ENCODE measurements at regions not wholly inside any gene's neighbourhood (a gene's known extent, or its start where the extent isn't known, plus 50 kb on each side); places are given as distances from the start of the nearest gene placed in this dataset.

DNA sequence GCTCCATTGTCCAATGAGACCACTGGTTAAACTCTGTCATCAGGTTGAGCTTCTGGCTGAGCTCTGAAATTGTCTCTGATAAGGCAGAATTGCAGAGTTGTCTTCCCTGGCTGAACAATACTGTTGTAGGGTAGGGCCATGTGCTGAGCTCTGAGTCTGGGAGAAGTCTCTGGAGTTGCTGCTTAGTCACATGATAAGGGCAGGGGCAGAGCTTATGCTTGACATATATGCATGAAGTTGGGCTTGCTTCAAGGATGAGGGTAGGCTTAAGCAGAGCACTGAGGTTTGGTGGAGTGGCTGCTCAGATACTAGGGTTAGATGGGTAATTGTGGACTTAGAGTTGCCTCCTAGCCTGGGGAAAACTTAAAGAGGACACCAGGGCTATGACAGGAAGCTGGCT, 946.3 kb upstream of the MIR17HG start:
- Histone ChIP-seq H3K4me2 (ENCODE audit: low read depth, low read length, poor library complexity, severe bottlenecking) (no peak overlapping the region), H3K36me3 (ENCODE audit: insufficient read depth, low read length) (no peaks in the 10 kb centered on the region), H3K4me1 (ENCODE audit: low read length) (no peaks in the 10 kb centered on the region), H3K27ac (ENCODE audit: low read length) (no peak overlapping the region), H3K9me2 (replicated peaks; ENCODE audit: insufficient read depth, low read length) (no peaks in the 10 kb centered on the region), H3K79me2 (ENCODE audit: low read length) (no peaks in the 10 kb centered on the region), H3K4me3 (ENCODE audit: low read length) (no peak overlapping the region), H4K20me1 (ENCODE audit: insufficient read depth, low read depth, low read length) (no peaks in the 10 kb centered on the region), H3K9ac (ENCODE audit: low read length) (no peak overlapping the region), H3K27me3 (ENCODE audit: low read length) (no peaks in the 10 kb centered on the region), H2AFZ (ENCODE audit: low read length) (no peak overlapping the region), H3K9me3 (ENCODE audit: low read length) (no peaks in the 10 kb centered on the region)
- no peak for DNase-seq

DNA sequence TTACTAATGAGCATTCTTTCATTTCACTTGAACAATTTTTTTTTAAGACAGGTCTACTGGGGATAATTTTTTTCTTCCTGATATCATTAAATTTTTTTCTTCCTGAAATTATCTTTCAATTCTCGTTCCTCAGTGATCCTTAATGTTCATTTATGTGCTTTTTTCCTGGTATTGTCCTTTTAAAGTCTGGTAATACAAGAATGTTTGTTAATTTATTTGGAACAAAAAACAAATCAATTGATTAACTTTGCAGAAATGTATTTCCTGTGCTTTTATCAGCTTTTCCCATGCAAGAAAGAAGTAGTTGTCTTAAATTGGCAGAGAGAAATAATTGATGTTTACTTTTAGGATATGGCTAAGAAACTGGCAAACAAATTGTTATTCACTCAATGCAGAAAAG, 945.4 kb upstream of the MIR17HG start:
- H2AFZ ChIP-seq (ENCODE audit: low read length), result no peak overlapping the region
- no peaks in the 10 kb centered on the region for H4K20me1 ChIP-seq (ENCODE audit: insufficient read depth, low read depth, low read length)
- H3K9me2 ChIP-seq (replicated peaks; ENCODE audit: insufficient read depth, low read length), result no peaks in the 10 kb centered on the region
- DNase-seq, result no peak
- H3K9me3 ChIP-seq (ENCODE audit: low read length), result no peaks in the 10 kb centered on the region
- H3K4me3 ChIP-seq (ENCODE audit: low read length), result no peak overlapping the region
- no peak overlapping the region for H3K4me2 ChIP-seq (ENCODE audit: low read depth, low read length, poor library complexity, severe bottlenecking)
- H3K9ac ChIP-seq (ENCODE audit: low read length), result no peak overlapping the region
- no peak overlapping the region for H3K27ac ChIP-seq (ENCODE audit: low read length)
- H3K27me3 ChIP-seq (ENCODE audit: low read length), result no peaks in the 10 kb centered on the region
- H3K4me1 ChIP-seq (ENCODE audit: low read length), result no peaks in the 10 kb centered on the region
- H3K36me3 ChIP-seq (ENCODE audit: insufficient read depth, low read length), result no peaks in the 10 kb centered on the region
- H3K79me2 ChIP-seq (ENCODE audit: low read length), result no peaks in the 10 kb centered on the region

DNA sequence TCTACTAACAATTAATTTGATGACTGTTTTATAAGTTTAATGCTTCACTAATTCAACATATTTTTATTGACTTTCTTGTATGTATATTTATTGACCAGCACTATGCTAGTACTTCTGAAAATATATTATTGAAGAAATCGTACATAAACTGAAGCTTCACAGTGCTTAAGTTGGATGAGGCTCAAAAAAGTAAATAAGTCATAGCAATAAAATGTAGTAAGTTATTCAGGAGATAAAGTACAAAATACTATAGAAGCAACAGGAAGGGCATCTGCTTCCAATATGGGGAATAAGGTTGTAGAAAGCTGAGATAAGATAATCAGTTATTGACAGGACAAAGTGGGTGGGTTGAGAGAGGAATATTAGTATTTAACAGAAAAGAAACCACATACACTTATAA, 944.9 kb upstream of the MIR17HG start:
- Histone ChIP-seq H3K9ac (ENCODE audit: low read length) (no peak overlapping the region), H2AFZ (ENCODE audit: low read length) (no peak overlapping the region), H3K27ac (ENCODE audit: low read length) (no peak overlapping the region), H4K20me1 (ENCODE audit: insufficient read depth, low read depth, low read length) (no peaks in the 10 kb centered on the region), H3K79me2 (ENCODE audit: low read length) (no peaks in the 10 kb centered on the region), H3K9me3 (ENCODE audit: low read length) (no peaks in the 10 kb centered on the region), H3K27me3 (ENCODE audit: low read length) (no peaks in the 10 kb centered on the region), H3K36me3 (ENCODE audit: insufficient read depth, low read length) (no peaks in the 10 kb centered on the region), H3K4me1 (ENCODE audit: low read length) (no peaks in the 10 kb centered on the region), H3K4me2 (ENCODE audit: low read depth, low read length, poor library complexity, severe bottlenecking) (no peak overlapping the region), H3K4me3 (ENCODE audit: low read length) (no peak overlapping the region), H3K9me2 (replicated peaks; ENCODE audit: insufficient read depth, low read length) (no peaks in the 10 kb centered on the region)
- DNase-seq, result no peak

DNA sequence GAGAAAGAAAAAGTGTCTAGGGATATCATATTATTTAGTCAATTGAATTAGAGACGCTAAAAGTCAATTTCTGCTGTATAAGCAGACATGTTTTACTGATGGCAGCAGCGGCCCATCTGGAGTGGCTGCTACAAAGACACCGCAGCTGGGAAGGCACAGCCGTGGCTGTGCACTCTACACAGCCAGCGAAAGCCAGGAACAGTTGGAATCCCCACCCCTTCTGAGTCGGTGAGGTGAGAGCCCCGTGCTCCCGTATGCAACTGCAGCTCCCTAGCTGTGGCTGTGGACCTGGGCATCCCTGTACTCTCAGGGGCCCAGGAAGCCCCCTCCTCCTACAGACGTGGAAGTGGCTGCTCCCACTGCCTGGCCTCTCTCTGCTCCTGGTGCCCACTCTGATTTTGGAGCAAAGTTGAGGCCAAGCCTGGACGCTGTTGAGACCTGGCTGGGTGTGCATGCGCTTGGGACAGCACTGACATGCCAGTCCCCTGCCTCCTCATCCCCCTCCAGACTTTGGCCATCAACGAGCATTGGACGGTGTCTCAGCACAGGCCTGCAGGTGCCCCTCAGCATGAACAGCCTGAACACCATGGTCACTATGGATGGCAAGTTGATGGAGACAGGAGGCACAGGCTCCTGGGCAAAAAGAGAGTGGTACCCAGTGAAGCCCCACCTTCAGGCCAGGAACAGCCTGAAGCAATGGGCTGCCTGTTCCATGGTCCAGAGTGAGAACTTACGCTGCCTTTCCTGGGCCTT, 944.0 kb upstream of the MIR17HG start:
- no peaks in the 10 kb centered on the region for H3K36me3 ChIP-seq (ENCODE audit: insufficient read depth, low read length)
- no peak overlapping the region for H3K4me3 ChIP-seq (ENCODE audit: low read length)
- DNase-seq, result no peak
- H3K9me3 ChIP-seq (ENCODE audit: low read length), result no peaks in the 10 kb centered on the region
- no peak overlapping the region for H2AFZ ChIP-seq (ENCODE audit: low read length)
- no peaks in the 10 kb centered on the region for H3K27me3 ChIP-seq (ENCODE audit: low read length)
- H3K4me2 ChIP-seq (ENCODE audit: low read depth, low read length, poor library complexity, severe bottlenecking), result no peak overlapping the region
- no peak overlapping the region for H3K9ac ChIP-seq (ENCODE audit: low read length)
- no peaks in the 10 kb centered on the region for H3K9me2 ChIP-seq (replicated peaks; ENCODE audit: insufficient read depth, low read length)
- no peaks in the 10 kb centered on the region for H3K4me1 ChIP-seq (ENCODE audit: low read length)
- H4K20me1 ChIP-seq (ENCODE audit: insufficient read depth, low read depth, low read length), result no peaks in the 10 kb centered on the region
- H3K27ac ChIP-seq (ENCODE audit: low read length), result no peak overlapping the region
- no peaks in the 10 kb centered on the region for H3K79me2 ChIP-seq (ENCODE audit: low read length)

DNA sequence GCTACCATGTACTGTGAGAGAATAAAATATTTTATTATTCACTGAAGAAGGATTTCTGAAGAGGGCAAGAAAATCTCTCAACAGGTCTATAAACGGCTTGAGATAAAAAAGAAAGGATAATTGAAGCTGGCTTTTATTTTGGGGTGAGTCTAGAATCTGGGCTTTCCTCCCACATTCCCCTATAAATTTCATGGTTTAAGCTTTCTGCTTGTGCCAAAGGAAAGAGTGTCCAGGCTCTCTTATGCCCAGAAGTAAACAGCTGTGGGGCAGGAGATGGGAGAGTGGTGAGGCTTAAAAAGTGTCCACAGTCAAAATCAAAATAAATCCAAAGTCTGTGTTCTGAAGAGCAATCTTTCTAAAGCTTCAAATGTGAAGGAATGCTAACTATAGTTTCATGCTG, 942.2 kb upstream of the MIR17HG start:
- Histone ChIP-seq H3K4me3 (ENCODE audit: low read length) (no peak overlapping the region), H3K4me2 (ENCODE audit: low read depth, low read length, poor library complexity, severe bottlenecking) (no peak overlapping the region), H2AFZ (ENCODE audit: low read length) (no peak overlapping the region), H3K79me2 (ENCODE audit: low read length) (no peaks in the 10 kb centered on the region), H3K27ac (ENCODE audit: low read length) (no peak overlapping the region), H4K20me1 (ENCODE audit: insufficient read depth, low read depth, low read length) (no peaks in the 10 kb centered on the region), H3K9me3 (ENCODE audit: low read length) (no peaks in the 10 kb centered on the region), H3K27me3 (ENCODE audit: low read length) (no peaks in the 10 kb centered on the region), H3K4me1 (ENCODE audit: low read length) (no peaks in the 10 kb centered on the region), H3K36me3 (ENCODE audit: insufficient read depth, low read length) (no peaks in the 10 kb centered on the region), H3K9me2 (replicated peaks; ENCODE audit: insufficient read depth, low read length) (no peaks in the 10 kb centered on the region), H3K9ac (ENCODE audit: low read length) (no peak overlapping the region)
- DNase-seq, result no peak

DNA sequence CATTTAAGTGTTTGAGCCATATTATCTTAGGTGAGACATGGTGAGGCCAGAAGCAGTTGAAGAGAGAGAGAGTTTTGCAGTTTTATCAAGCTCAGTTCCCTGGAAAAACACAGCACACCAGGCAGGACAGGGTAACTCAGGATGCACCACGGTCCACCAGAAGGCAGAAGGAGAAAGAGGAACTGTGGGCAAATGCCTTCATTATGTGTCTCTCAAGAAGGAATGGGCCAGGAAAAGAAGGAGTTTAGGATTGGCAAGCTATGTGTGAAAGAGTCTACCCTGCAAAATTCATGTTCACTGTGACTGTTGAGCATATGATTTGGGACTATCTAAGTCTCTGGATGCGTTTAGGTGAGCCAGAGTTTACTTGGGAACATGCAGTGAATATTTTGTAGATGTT, 934.5 kb upstream of the MIR17HG start:
- H3K36me3 ChIP-seq (ENCODE audit: insufficient read depth, low read length), result no peaks in the 10 kb centered on the region
- H3K9me2 ChIP-seq (replicated peaks; ENCODE audit: insufficient read depth, low read length), result no peaks in the 10 kb centered on the region
- H3K9me3 ChIP-seq (ENCODE audit: low read length), result no peaks in the 10 kb centered on the region
- no peaks in the 10 kb centered on the region for H4K20me1 ChIP-seq (ENCODE audit: insufficient read depth, low read depth, low read length)
- H3K4me2 ChIP-seq (ENCODE audit: low read depth, low read length, poor library complexity, severe bottlenecking), result no peak overlapping the region
- H2AFZ ChIP-seq (ENCODE audit: low read length), result no peak overlapping the region
- no peak overlapping the region for H3K9ac ChIP-seq (ENCODE audit: low read length)
- no peak for DNase-seq
- H3K4me1 ChIP-seq (ENCODE audit: low read length), result no peaks in the 10 kb centered on the region
- H3K4me3 ChIP-seq (ENCODE audit: low read length), result no peak overlapping the region
- H3K79me2 ChIP-seq (ENCODE audit: low read length), result no peaks in the 10 kb centered on the region
- H3K27ac ChIP-seq (ENCODE audit: low read length), result no peak overlapping the region
- H3K27me3 ChIP-seq (ENCODE audit: low read length), result no peaks in the 10 kb centered on the region

DNA sequence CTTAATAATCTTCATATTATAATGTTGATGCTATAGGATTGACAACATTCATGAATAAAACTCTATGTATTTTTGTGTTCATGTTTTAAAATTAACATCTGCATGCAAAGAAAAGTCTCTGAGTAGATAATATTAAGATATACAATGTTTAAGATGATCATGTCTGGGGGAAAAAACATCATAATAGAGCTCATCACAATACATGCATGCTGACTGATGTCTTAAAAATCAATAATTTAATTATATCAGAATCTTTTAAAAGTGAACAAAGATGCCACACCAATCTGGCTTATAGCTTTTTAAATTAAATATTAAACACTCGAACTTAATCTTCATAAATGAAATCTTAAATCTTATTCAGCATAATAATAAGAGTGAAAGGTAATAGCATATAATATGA, 933.9 kb upstream of the MIR17HG start:
- H3K9ac ChIP-seq (ENCODE audit: low read length), result no peak overlapping the region
- no peaks in the 10 kb centered on the region for H3K79me2 ChIP-seq (ENCODE audit: low read length)
- no peak for DNase-seq
- H3K27me3 ChIP-seq (ENCODE audit: low read length), result no peaks in the 10 kb centered on the region
- H3K4me3 ChIP-seq (ENCODE audit: low read length), result no peak overlapping the region
- H3K27ac ChIP-seq (ENCODE audit: low read length), result no peak overlapping the region
- H3K9me2 ChIP-seq (replicated peaks; ENCODE audit: insufficient read depth, low read length), result no peaks in the 10 kb centered on the region
- H2AFZ ChIP-seq (ENCODE audit: low read length), result no peak overlapping the region
- H3K9me3 ChIP-seq (ENCODE audit: low read length), result no peaks in the 10 kb centered on the region
- no peaks in the 10 kb centered on the region for H3K4me1 ChIP-seq (ENCODE audit: low read length)
- no peaks in the 10 kb centered on the region for H4K20me1 ChIP-seq (ENCODE audit: insufficient read depth, low read depth, low read length)
- no peak overlapping the region for H3K4me2 ChIP-seq (ENCODE audit: low read depth, low read length, poor library complexity, severe bottlenecking)
- no peaks in the 10 kb centered on the region for H3K36me3 ChIP-seq (ENCODE audit: insufficient read depth, low read length)

DNA sequence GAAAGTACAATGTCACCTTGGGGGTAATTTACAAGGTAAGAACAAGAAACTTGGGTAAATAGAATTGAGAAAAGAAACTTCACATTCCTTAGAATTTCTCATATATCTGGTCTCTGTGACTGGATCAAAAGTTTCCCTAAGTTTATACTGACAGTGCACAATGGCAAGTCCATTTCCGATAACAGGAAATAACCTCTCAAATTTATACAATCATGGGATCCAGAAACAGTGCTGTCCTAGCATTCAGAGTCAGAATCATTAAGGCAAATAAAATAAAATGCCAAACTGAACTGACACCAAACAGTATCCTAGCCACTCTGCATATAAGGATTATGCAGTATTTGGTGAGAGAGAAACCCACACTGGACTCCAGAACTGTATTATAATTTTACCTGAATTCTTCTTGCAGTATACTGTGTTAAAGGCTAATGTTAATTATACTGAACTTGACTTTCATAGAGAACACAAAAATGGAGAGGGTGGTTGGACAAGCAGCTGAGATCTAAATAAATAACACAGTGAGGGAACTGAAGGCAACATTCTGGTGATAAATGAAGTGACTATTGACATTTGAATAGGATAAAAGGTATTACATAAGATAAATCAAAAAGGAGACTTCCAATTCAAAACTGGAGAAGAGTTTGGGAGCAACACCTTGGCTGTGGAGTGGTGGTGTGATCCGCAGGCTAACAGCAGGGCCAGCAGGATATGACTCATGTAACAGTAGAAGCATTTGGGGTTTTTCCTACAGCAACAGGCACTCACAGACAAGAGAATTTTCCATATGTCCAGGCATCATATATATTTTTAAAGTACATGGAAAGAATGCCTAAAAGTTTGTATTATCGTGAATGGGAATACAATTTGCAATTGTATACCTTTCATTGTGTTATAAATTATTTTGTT, 932.5 kb upstream of the MIR17HG start:
- H3K79me2 ChIP-seq (ENCODE audit: low read length), result no peaks in the 10 kb centered on the region

More for the DNA sequence above, 932.5 kb upstream of the MIR17HG start:
- Histone ChIP-seq H3K4me2 (ENCODE audit: low read depth, low read length, poor library complexity, severe bottlenecking) (no peak overlapping the region), H3K36me3 (ENCODE audit: insufficient read depth, low read length) (no peaks in the 10 kb centered on the region), H3K9me3 (ENCODE audit: low read length) (no peaks in the 10 kb centered on the region), H3K27ac (ENCODE audit: low read length) (no peak overlapping the region), H3K4me3 (ENCODE audit: low read length) (no peak overlapping the region), H4K20me1 (ENCODE audit: insufficient read depth, low read depth, low read length) (no peaks in the 10 kb centered on the region), H3K9ac (ENCODE audit: low read length) (no peak overlapping the region), H3K4me1 (ENCODE audit: low read length) (no peaks in the 10 kb centered on the region), H3K9me2 (replicated peaks; ENCODE audit: insufficient read depth, low read length) (no peaks in the 10 kb centered on the region), H2AFZ (ENCODE audit: low read length) (no peak overlapping the region), H3K27me3 (ENCODE audit: low read length) (no peaks in the 10 kb centered on the region)
- no peak for DNase-seq
